Calu3 (cell line): ENCODE measurements at regions not wholly inside any gene's neighbourhood (a gene's known extent, or its start where the extent isn't known, plus 50 kb on each side); places are given as distances from the start of the nearest gene placed in this dataset.

Experiments
- BruUV-seq: library from RNA; stranded (reverse); fragments of 400-500 nt; replicated peaks from 2 replicates; lab custom pipeline; 2021; lab: Mats Ljungman, UMichigan
- CTCF ChIA-PET: fragments of 300-600 bp; sonication (Branson Sonifier 250); formaldehyde crosslinking; loops from one replicate; lab custom pipeline; 2022; ENCODE audit warnings: antibody characterized with exemption; lab: Charles Lee
- DNase-seq: peaks from one replicate; pipeline ENCODE4 v3.0.0; 2022
- H3K27ac Mint-ChIP-seq: one replicate; pipeline ENCODE4 v1.8.0; 2022; ENCODE audit warnings: mixed read lengths; ENCODE audit not compliant: unreplicated experiment
- H3K27me3 Mint-ChIP-seq: one replicate; pipeline ENCODE4 v1.8.0; 2022; ENCODE audit warnings: mixed read lengths; ENCODE audit not compliant: unreplicated experiment
- H3K36me3 Mint-ChIP-seq: one replicate; pipeline ENCODE4 v1.8.0; 2022; ENCODE audit warnings: mild to moderate bottlenecking, moderate library complexity, mixed read lengths; ENCODE audit not compliant: insufficient read depth, unreplicated experiment
- H3K4me1 Mint-ChIP-seq: one replicate; pipeline ENCODE4 v1.8.0; 2022; ENCODE audit warnings: mild to moderate bottlenecking, low read depth, mixed read lengths; ENCODE audit not compliant: unreplicated experiment
- H3K4me3 Mint-ChIP-seq: one replicate; pipeline ENCODE4 v1.8.0; 2022; ENCODE audit warnings: mild to moderate bottlenecking, low read depth, moderate library complexity, mixed read lengths; ENCODE audit not compliant: unreplicated experiment
- H3K9me3 Mint-ChIP-seq: one replicate; pipeline ENCODE4 v1.8.0; 2022; ENCODE audit warnings: low read depth, mixed read lengths; ENCODE audit not compliant: unreplicated experiment
- CTCF ChIP-seq: fragments of 200-600 bp; IDR thresholded peaks from one replicate; pipeline ENCODE4 v1.8.0; 2022; ENCODE audit warnings: antibody characterized with exemption; ENCODE audit not compliant: unreplicated experiment
- intact Hi-C: fragments of 100-400 bp; cut with micrococcal nuclease; formaldehyde crosslinking; loops from one replicate; pipeline ENCODE4 v1.10.0; 2022; ENCODE audit not compliant: unreplicated experiment

GRCh38 chr5:52694648-52695047 is 93.1 kb upstream of the ITGA1 start:
- no peak overlapping the region for H3K4me3 Mint-ChIP-seq
- CTCF ChIA-PET: interaction anchor here (0.6 kb wide), 1 partner anchor 155 kb away, joined by 6 read pairs; no protein-coding TSS in a partner anchor
- BruUV-seq: no TSS peak
- H3K36me3 Mint-ChIP-seq: no peaks in the 10 kb centered on the region
- H3K4me1 Mint-ChIP-seq: peaks cover 24% of the 10 kb centered on the region
- H3K9me3 Mint-ChIP-seq: no peaks in the 10 kb centered on the region
- DNase-seq: no peak
- no peak overlapping the region for H3K27ac Mint-ChIP-seq
- no peak for TF ChIP-seq CTCF
- peaks cover 8% of the 10 kb centered on the region for H3K27me3 Mint-ChIP-seq
- intact Hi-C loops: loop anchor here (5.0 kb wide), 1 partner anchor 93 kb away; the partner anchor contains the start of genes ITGA1 and PELO

- DNase-seq: no peak
- Mint-ChIP-seq H3K9me3 (no peaks in the 10 kb centered on the region), H3K27me3 (no peaks in the 10 kb centered on the region), H3K4me3 (no peak overlapping the region), H3K4me1 (peaks cover 14% of the 10 kb centered on the region), H3K36me3 (no peaks in the 10 kb centered on the region), H3K27ac (peak overlapping the region; percentile 2)
- intact Hi-C loops: no loop called here
- CTCF ChIA-PET: interaction anchor here (0.9 to 1.2 kb wide), 2 partner anchors 9 to 65 kb away, joined by 3 to 4 read pairs; no protein-coding TSS in a partner anchor
- no TSS peak for BruUV-seq
- TF ChIP-seq CTCF: no peak
These were observed 84.8 kb upstream of the ITGA1 start for GRCh38 chr5:52702877-52703276.

- no peak for DNase-seq
- H3K4me1 Mint-ChIP-seq: peaks cover 18% of the 10 kb centered on the region
- CTCF ChIA-PET: interaction anchor here (1.2 kb wide), 1 partner anchor 64 kb away, joined by 3 read pairs; no protein-coding TSS in a partner anchor
- BruUV-seq: no TSS peak
- no peaks in the 10 kb centered on the region for H3K36me3 Mint-ChIP-seq
- no peaks in the 10 kb centered on the region for H3K27me3 Mint-ChIP-seq
- peak overlapping the region; percentile 2 for H3K27ac Mint-ChIP-seq
- no peak for TF ChIP-seq CTCF
- intact Hi-C loops: no loop called here
- H3K4me3 Mint-ChIP-seq: no peak overlapping the region
- H3K9me3 Mint-ChIP-seq: no peaks in the 10 kb centered on the region
These were observed 84.4 kb upstream of the ITGA1 start for GRCh38 chr5:52703321-52703720.

- intact Hi-C loops: no loop called here
- DNase-seq: no peak
These were observed 82.0 kb upstream of the ITGA1 start for GRCh38 chr5:52705720-52706119.

More at GRCh38 chr5:52705720-52706119, 82.0 kb upstream of the ITGA1 start:
- H3K9me3 Mint-ChIP-seq: no peaks in the 10 kb centered on the region
- CTCF ChIA-PET: no interaction called here
- BruUV-seq: no TSS peak
- H3K4me1 Mint-ChIP-seq: peaks cover 41% of the 10 kb centered on the region
- no peaks in the 10 kb centered on the region for H3K27me3 Mint-ChIP-seq
- no peak overlapping the region for H3K4me3 Mint-ChIP-seq
- H3K27ac Mint-ChIP-seq: no peak overlapping the region
- no peaks in the 10 kb centered on the region for H3K36me3 Mint-ChIP-seq
- no peak for TF ChIP-seq CTCF
